WERI-Rb-1 (cell line): ENCODE measurements at regions not wholly inside any gene's neighbourhood (a gene's known extent, or its start where the extent isn't known, plus 50 kb on each side); places are given as distances from the start of the nearest gene placed in this dataset.

Experiments
- DNase-seq: peaks from one replicate; pipeline ENCODE4 v3.0.0-alpha.2; 2020
- H3K27ac ChIP-seq: fragments of 250-450 bp; sonication (Bioruptor Pico); 2 replicates; pipeline ENCODE4 v1.5.1; 2020; ENCODE audit warnings: mild to moderate bottlenecking, moderate library complexity
- H3K27me3 ChIP-seq: fragments of 250-450 bp; sonication (Bioruptor Pico); 2 replicates; pipeline ENCODE4 v1.5.1; 2021; ENCODE audit warnings: mild to moderate bottlenecking, low read depth, moderate library complexity; ENCODE audit not compliant: insufficient read depth, severe bottlenecking
- H3K36me3 ChIP-seq: fragments of 250-450 bp; sonication (Bioruptor Pico); 2 replicates; pipeline ENCODE4 v1.5.1; 2020; ENCODE audit warnings: mild to moderate bottlenecking, moderate library complexity
- H3K4me3 ChIP-seq: 2 replicates; pipeline ENCODE4 v1.5.1; 2011; ENCODE audit warnings: low read depth, mild to moderate bottlenecking, control low read depth, low read length
- H3K9me3 ChIP-seq: fragments of 250-450 bp; sonication (Bioruptor Pico); 2 replicates; pipeline ENCODE4 v1.5.1; 2021; ENCODE audit warnings: mild to moderate bottlenecking, moderate library complexity; ENCODE audit not compliant: severe bottlenecking
- CTCF ChIP-seq: IDR thresholded peaks from 2 replicates; pipeline ENCODE4 v1.5.1; 2011; ENCODE audit warnings: low read depth, mild to moderate bottlenecking, control low read depth, inconsistent platforms, low read length

DNA sequence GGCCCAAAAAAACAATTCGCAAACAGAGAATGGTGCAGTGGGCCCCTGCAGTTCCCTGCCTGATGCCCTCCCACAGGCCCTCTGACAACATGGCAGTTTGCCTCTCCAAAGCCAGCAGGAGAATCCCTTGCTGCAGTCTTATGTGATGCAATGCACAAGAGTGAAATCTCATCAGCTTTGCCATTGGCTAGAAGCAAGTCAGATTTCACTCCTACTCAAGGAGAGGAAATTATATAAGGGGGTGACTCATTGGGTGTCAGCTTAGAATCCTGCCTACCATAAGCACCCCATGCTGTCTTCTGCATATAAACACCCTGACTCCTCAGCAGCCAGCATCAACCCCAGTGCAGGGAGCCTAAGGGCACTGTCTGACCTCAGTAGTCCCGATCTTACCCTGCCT, 157.3 kb upstream of the LDB2 start:
- Histone ChIP-seq H3K9me3 (no peaks in the 10 kb centered on the region), H3K27me3 (peaks cover 14% of the 10 kb centered on the region), H3K27ac (no peak overlapping the region), H3K36me3 (no peaks in the 10 kb centered on the region), H3K4me3 (no peak overlapping the region)
- no peak for DNase-seq
- TF ChIP-seq CTCF, result no peak

DNA sequence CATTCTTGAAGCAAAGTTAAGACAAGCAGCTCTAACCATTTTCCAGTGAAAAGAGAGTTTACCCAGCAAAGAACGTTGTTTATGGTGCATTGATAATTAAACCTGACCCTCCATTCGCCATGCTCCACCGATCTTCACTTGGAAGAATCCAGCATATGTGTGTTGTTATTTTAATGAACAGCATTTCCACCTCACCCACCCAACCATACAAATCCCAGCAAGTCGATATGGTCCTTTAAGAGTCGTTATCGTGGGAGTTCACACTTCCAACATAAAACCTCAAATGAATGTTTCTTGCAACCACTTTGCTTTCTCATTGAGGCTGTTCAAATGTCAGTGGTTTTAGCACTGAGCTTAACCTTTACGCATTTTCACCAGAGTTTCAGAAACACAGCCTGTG, 147.4 kb upstream of the LDB2 start:
- Histone ChIP-seq H3K27me3 (peaks cover 6% of the 10 kb centered on the region), H3K4me3 (no peak overlapping the region), H3K36me3 (no peaks in the 10 kb centered on the region), H3K27ac (no peak overlapping the region), H3K9me3 (no peaks in the 10 kb centered on the region)
- DNase-seq, result no peak
- no peak for TF ChIP-seq CTCF

DNA sequence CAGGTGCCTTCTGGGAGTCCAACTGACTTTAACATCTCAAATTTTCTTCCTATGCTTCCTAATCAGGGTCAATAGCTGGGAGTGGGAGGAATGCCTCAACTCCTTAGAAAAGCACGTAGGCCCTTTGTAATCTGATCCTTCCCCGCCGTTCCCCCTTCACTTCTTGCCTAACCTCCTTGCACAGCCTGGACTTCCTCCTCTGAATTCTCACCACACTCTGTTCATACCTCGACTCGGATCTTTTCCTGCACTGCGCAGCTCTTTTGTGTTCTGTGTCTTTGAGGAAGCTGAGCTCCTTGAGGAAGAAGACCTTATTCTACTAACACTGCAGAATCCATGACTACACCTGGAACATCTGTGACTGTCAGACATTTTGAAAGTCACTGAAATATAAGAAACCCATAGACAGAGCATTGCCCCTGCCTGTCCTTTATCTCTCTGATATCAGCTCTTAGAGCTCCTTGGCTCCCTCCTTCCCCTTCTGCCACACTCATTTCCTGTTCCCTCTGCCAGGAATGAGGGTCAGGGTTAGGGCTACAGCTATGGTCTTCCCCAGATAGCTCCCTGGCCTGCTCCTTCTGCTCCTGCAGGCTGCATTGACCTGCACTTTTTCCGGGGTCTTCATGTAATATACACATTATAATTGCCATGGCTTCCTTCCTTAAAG, 140.2 kb upstream of the LDB2 start:
- H3K9me3 ChIP-seq, result no peaks in the 10 kb centered on the region
- no peak overlapping the region for H3K27ac ChIP-seq
- H3K27me3 ChIP-seq, result peaks cover 26% of the 10 kb centered on the region
- DNase-seq, result no peak
- H3K36me3 ChIP-seq, result no peaks in the 10 kb centered on the region
- TF ChIP-seq CTCF, result no peak
- no peak overlapping the region for H3K4me3 ChIP-seq

- no peaks in the 10 kb centered on the region for H3K9me3 ChIP-seq
- no peaks in the 10 kb centered on the region for H3K36me3 ChIP-seq
- H3K27ac ChIP-seq, result no peak overlapping the region
- no peak overlapping the region for H3K4me3 ChIP-seq
- peaks cover 21% of the 10 kb centered on the region for H3K27me3 ChIP-seq
- no peak for TF ChIP-seq CTCF
- DNase-seq, result no peak
Observed at GRCh38 chr4:17033768-17034181, 135.3 kb upstream of the LDB2 start.

- Histone ChIP-seq H3K4me3 (no peak overlapping the region), H3K9me3 (no peaks in the 10 kb centered on the region), H3K27ac (no peak overlapping the region), H3K36me3 (no peaks in the 10 kb centered on the region), H3K27me3 (peaks cover 21% of the 10 kb centered on the region)
- no peak for TF ChIP-seq CTCF
- no peak for DNase-seq
Observed at GRCh38 chr4:17033025-17033767, 134.8 kb upstream of the LDB2 start.
